Smooth muscle cell (in vitro differentiated cells): ENCODE measurements at regions not wholly inside any gene's neighbourhood (a gene's known extent, or its start where the extent isn't known, plus 50 kb on each side); places are given as distances from the start of the nearest gene placed in this dataset.

ENCODE experiments used
- DNase-seq: peaks from one replicate; lab custom pipeline; 2025; ENCODE audit not compliant: unreplicated experiment; lab: John Stamatoyannopoulos, UW
- H2AFZ ChIP-seq: fragments of 200-600 bp; sonication (generic); 2 replicates; pipeline ENCODE4 v1.6.0; 2016; ENCODE audit warnings: antibody characterized with exemption, low read depth, mild to moderate bottlenecking
- H3F3A ChIP-seq: fragments of 200-600 bp; sonication (generic); 2 replicates; pipeline ENCODE4 v1.6.0; 2017; ENCODE audit warnings: antibody characterized with exemption, low read depth
- H3K27ac ChIP-seq: fragments of 200-600 bp; sonication (generic); 2 replicates; pipeline ENCODE4 v1.5.1; 2016; ENCODE audit warnings: low read depth, mild to moderate bottlenecking
- H3K27me3 ChIP-seq: fragments of 200-600 bp; sonication (generic); 2 replicates; pipeline ENCODE4 v1.6.1; 2016; ENCODE audit warnings: low read depth, mild to moderate bottlenecking
- H3K36me3 ChIP-seq: fragments of 200-600 bp; sonication (generic); 2 replicates; pipeline ENCODE4 v1.5.1; 2016; ENCODE audit warnings: low read depth
- H3K4me1 ChIP-seq: fragments of 200-600 bp; sonication (generic); 2 replicates; pipeline ENCODE4 v1.5.1; 2016; ENCODE audit warnings: low read depth
- H3K4me2 ChIP-seq: fragments of 200-600 bp; sonication (generic); 2 replicates; pipeline ENCODE4 v1.6.0; 2016; ENCODE audit warnings: mild to moderate bottlenecking
- H3K4me3 ChIP-seq: fragments of 200-600 bp; sonication (generic); 2 replicates; pipeline ENCODE4 v1.5.1; 2016; ENCODE audit warnings: mild to moderate bottlenecking
- H3K79me2 ChIP-seq: fragments of 200-600 bp; sonication (generic); 2 replicates; pipeline ENCODE4 v1.6.0; 2016; ENCODE audit warnings: low read depth, mild to moderate bottlenecking
- H3K9ac ChIP-seq: fragments of 200-600 bp; sonication (generic); 2 replicates; pipeline ENCODE4 v1.6.0; 2016; ENCODE audit warnings: low read depth
- H3K9me3 ChIP-seq: fragments of 200-600 bp; sonication (generic); replicated peaks from 2 replicates; pipeline ENCODE4 v1.5.1; 2016; ENCODE audit warnings: low read depth
- H4K20me1 ChIP-seq: fragments of 200-600 bp; sonication (generic); 2 replicates; pipeline ENCODE4 v1.6.0; 2016; ENCODE audit warnings: low read depth
- WGBS: methylation state at CpG from one replicate; pipeline ENCODE4 v1.1.7; 2016; ENCODE audit warnings: low lambda C conversion rate; 5-methylcytosine and 5-hydroxymethylcytosine counted together
- TF ChIP-seq, protein P1 (sequence below): fragments of 200-600 bp; sonication (generic); IDR thresholded peaks from 2 replicates; pipeline ENCODE4 v1.5.1; 2017; ENCODE audit warnings: borderline replicate concordance, mild to moderate bottlenecking, antibody characterized with exemption; ENCODE audit not compliant: insufficient read depth, poor library complexity, severe bottlenecking

DNA sequence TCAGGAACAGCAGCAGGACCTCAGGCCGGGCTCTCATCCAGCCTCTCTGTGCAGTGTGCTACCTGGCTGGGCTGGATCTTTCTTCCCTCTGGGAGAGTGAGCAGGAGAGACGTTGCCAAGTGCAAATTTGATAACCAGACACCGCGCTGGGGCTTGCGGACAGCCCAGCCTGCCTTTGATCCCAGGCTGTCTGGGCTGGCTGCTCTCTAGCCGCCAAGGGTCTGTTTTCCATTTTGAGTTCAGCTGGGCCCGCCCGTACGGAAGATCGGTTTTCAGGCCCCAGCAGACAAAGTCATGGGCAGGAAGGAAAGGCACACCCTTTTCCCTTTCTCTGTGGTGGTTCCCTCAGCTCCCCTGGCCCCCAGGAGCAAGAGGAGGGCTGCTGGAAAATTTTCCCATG, 90.2 kb downstream of the CPZ start:
- H3K9me3 ChIP-seq = no peaks in the 10 kb centered on the region
- no peak overlapping the region for H2AFZ ChIP-seq
- H3K4me3 ChIP-seq = no peak overlapping the region
- no peaks in the 10 kb centered on the region for H3K36me3 ChIP-seq
- H3K27ac ChIP-seq = no peak overlapping the region
- WGBS = 68% methylated on average over 10 of the region's 10 CpGs
- H3K79me2 ChIP-seq = no peaks in the 10 kb centered on the region
- H3F3A ChIP-seq = no peaks in the 10 kb centered on the region
- H4K20me1 ChIP-seq = no peaks in the 10 kb centered on the region
- peaks cover 18% of the 10 kb centered on the region for H3K27me3 ChIP-seq
- H3K4me1 ChIP-seq = no peaks in the 10 kb centered on the region
- H3K9ac ChIP-seq = no peak overlapping the region
- DNase-seq = no peak
- TF ChIP-seq, protein P1, sequence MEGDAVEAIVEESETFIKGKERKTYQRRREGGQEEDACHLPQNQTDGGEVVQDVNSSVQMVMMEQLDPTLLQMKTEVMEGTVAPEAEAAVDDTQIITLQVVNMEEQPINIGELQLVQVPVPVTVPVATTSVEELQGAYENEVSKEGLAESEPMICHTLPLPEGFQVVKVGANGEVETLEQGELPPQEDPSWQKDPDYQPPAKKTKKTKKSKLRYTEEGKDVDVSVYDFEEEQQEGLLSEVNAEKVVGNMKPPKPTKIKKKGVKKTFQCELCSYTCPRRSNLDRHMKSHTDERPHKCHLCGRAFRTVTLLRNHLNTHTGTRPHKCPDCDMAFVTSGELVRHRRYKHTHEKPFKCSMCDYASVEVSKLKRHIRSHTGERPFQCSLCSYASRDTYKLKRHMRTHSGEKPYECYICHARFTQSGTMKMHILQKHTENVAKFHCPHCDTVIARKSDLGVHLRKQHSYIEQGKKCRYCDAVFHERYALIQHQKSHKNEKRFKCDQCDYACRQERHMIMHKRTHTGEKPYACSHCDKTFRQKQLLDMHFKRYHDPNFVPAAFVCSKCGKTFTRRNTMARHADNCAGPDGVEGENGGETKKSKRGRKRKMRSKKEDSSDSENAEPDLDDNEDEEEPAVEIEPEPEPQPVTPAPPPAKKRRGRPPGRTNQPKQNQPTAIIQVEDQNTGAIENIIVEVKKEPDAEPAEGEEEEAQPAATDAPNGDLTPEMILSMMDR = no peak
- H3K4me2 ChIP-seq = no peak overlapping the region

DNA sequence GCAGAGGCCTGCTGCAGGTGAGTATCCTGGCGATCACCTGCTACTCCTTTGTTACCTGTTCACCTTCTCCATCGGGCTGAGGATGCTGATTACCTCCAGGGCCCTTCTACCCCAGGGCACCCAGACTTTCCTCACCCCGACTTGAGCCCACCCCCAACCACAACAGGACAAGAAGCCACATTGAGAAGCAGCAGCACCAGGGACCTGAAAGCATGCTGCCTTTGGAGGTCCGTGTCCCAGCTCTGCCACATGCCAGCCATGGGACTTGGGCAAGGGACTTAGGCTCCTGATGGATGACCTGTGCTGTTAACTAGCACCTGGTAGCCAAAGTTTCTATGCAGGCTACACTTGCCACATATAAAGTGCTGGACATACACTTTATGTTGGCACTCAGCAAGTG, 89.7 kb downstream of the CPZ start:
- WGBS = 88% methylated on average over 4 of the region's 4 CpGs
- Histone ChIP-seq H3K27me3 (peaks cover 18% of the 10 kb centered on the region), H3F3A (no peaks in the 10 kb centered on the region), H3K79me2 (no peaks in the 10 kb centered on the region), H3K27ac (no peak overlapping the region), H3K9ac (no peak overlapping the region), H3K4me3 (no peak overlapping the region), H4K20me1 (no peaks in the 10 kb centered on the region), H3K4me2 (no peak overlapping the region), H3K9me3 (no peaks in the 10 kb centered on the region), H3K4me1 (no peaks in the 10 kb centered on the region), H3K36me3 (no peaks in the 10 kb centered on the region), H2AFZ (no peak overlapping the region)
- TF ChIP-seq, protein P1 = no peak
- no peak for DNase-seq

DNA sequence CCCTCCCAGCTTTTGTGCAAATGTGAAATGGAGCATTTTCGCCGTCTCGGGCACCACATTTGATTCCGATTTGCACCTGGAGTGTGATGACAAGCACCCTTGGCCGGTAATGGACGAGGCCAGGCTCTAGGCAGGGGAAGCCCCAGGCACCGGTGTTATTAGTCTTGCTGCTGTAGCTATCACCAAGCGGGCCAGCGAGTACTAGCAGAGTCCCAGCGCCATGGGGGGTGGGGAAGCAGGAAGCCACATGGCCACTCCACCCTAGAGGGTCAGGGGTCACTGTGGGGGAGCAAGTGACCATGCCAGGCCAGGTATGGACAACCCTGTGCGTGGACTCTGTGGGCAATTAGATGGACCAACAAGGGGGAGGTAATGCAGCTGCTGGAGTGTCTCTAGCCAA, 88.8 kb downstream of the CPZ start:
- Histone ChIP-seq H3K36me3 (no peaks in the 10 kb centered on the region), H4K20me1 (no peaks in the 10 kb centered on the region), H2AFZ (no peak overlapping the region), H3K4me1 (no peaks in the 10 kb centered on the region), H3K9me3 (no peaks in the 10 kb centered on the region), H3K27me3 (peaks cover 18% of the 10 kb centered on the region), H3K4me2 (no peak overlapping the region), H3K4me3 (no peak overlapping the region), H3K9ac (no peak overlapping the region), H3F3A (no peaks in the 10 kb centered on the region), H3K79me2 (no peaks in the 10 kb centered on the region), H3K27ac (no peak overlapping the region)
- 76% methylated on average over 11 of the region's 11 CpGs for WGBS
- DNase-seq = no peak
- TF ChIP-seq, protein P1 = no peak

DNA sequence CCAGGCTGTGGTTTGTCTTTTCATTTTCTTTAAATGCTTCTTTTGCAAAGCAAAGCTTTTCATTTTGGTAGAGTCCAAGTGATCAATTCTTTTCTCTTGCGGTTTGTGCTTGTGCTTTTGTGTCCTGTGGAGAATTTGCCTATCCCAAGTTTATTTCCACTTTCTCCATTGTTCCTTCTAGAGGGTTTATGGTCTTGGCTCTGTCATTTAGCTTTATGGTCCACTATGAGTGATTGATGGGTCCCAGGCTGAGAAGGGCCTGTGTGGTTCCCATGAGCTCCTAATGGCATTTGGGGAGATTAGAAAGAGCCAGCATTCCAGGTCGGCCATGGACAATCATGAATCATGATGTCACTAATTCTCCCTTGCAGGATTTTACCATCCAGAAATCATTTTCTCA, 86.5 kb downstream of the CPZ start:
- Histone ChIP-seq H3K4me3 (no peak overlapping the region), H3K36me3 (no peaks in the 10 kb centered on the region), H3K79me2 (no peaks in the 10 kb centered on the region), H3K9ac (no peak overlapping the region), H3F3A (no peaks in the 10 kb centered on the region), H4K20me1 (no peaks in the 10 kb centered on the region), H3K27me3 (peaks cover 18% of the 10 kb centered on the region), H3K4me1 (no peaks in the 10 kb centered on the region), H3K27ac (no peak overlapping the region), H3K4me2 (no peak overlapping the region), H2AFZ (no peak overlapping the region), H3K9me3 (no peaks in the 10 kb centered on the region)
- no peak for DNase-seq
- TF ChIP-seq, protein P1 = no peak
- 71% methylated on average over 2 of the region's 2 CpGs for WGBS
